ENCODE measurements at regions not wholly inside any gene's neighbourhood (a gene's known extent, or its start where the extent isn't known, plus 50 kb on each side); places are given as distances from the start of the nearest gene placed in this dataset.

- TF ChIP-seq CTCF (IDR thresholded peaks at IDR 0.05; ENCODE audit: control extremely low read depth in 1 of 3, insufficient read depth in 1 of 3, low read depth in 1 of 3, low read length in 3 of 3) (no peak), CHD2 (IDR thresholded peaks at IDR 0.05; ENCODE audit: low read length) (no peak), USF2 (IDR thresholded peaks at IDR 0.05; ENCODE audit: low read length) (no peak), POLR2A (IDR thresholded peaks at IDR 0.05; ENCODE audit: control extremely low read depth in 1 of 2, low read depth in 2 of 2, low read length in 2 of 2) (no peak), GTF2F1 (IDR thresholded peaks at IDR 0.05; ENCODE audit: borderline replicate concordance, low read depth, low read length) (no peak)
These were observed 500.1 kb downstream of the ENC1 start for GRCh38 chr5:74140409-74140808.
